Stimulated activated effector memory CD8-positive, alpha-beta T cell treated with anti-CD3 and anti-CD28 coated beads, Interleukin-12 subunit alpha, Interleukin-12 subunit beta, amount 100 ng/mL, for 72 hours (primary cell): ENCODE measurements at regions not wholly inside any gene's neighbourhood (a gene's known extent, or its start where the extent isn't known, plus 50 kb on each side); places are given as distances from the start of the nearest gene placed in this dataset.

Experiments used
- ATAC-seq: fragments of 150-1000 bp; cut with Tn5 transposase; 2 replicates; pipeline ENCODE4 v1.10.0; 2021
- DNase-seq, 2 donors: peaks; one replicate each; pipeline ENCODE4 v3.0.0; 2021 to 2022; ENCODE audit warnings: low spot score in 2 of 2
- H3K27ac Mint-ChIP-seq: one replicate; pipeline ENCODE4 v1.8.0; 2022; ENCODE audit warnings: mild to moderate bottlenecking, mixed read lengths
- H3K36me3 Mint-ChIP-seq: one replicate; pipeline ENCODE4 v1.8.0; 2022; ENCODE audit warnings: mild to moderate bottlenecking, mixed read lengths
- H3K4me1 Mint-ChIP-seq: one replicate; pipeline ENCODE4 v1.8.0; 2022; ENCODE audit warnings: mixed read lengths
- H3K4me3 Mint-ChIP-seq: one replicate; pipeline ENCODE4 v1.8.0; 2022; ENCODE audit warnings: mild to moderate bottlenecking, mixed read lengths
- H3K9me3 Mint-ChIP-seq: one replicate; pipeline ENCODE4 v1.8.0; 2022; ENCODE audit warnings: mixed read lengths

- Mint-ChIP-seq H3K4me3 (no peak overlapping the region), H3K36me3 (no peaks in the 10 kb centered on the region), H3K9me3 (peaks cover 25% of the 10 kb centered on the region), H3K4me1 (no peaks in the 10 kb centered on the region), H3K27ac (no peak overlapping the region)
- DNase-seq = no peak
- no peak for ATAC-seq
These were observed 822.4 kb upstream of the RBFOX1 start for GRCh38 chr16:6510261-6510660.

- Mint-ChIP-seq H3K9me3 (peaks cover 10% of the 10 kb centered on the region), H3K27ac (no peak overlapping the region), H3K4me3 (no peak overlapping the region), H3K4me1 (no peaks in the 10 kb centered on the region), H3K36me3 (no peaks in the 10 kb centered on the region)
- no peak for ATAC-seq
- DNase-seq = no peak
These were observed 833.2 kb upstream of the RBFOX1 start for GRCh38 chr16:6499413-6499812.

- Mint-ChIP-seq H3K27ac (no peak overlapping the region), H3K9me3 (peaks cover 5% of the 10 kb centered on the region), H3K4me3 (no peak overlapping the region), H3K4me1 (no peaks in the 10 kb centered on the region), H3K36me3 (no peaks in the 10 kb centered on the region)
- DNase-seq = no peak
- no peak for ATAC-seq
These were observed 833.8 kb upstream of the RBFOX1 start for GRCh38 chr16:6498858-6499257.

- H3K9me3 Mint-ChIP-seq = peaks cover 4% of the 10 kb centered on the region
- no peaks in the 10 kb centered on the region for H3K36me3 Mint-ChIP-seq
- no peak overlapping the region for H3K4me3 Mint-ChIP-seq
- no peaks in the 10 kb centered on the region for H3K4me1 Mint-ChIP-seq
- DNase-seq (no peak), ATAC-seq (no peak)
- H3K27ac Mint-ChIP-seq = no peak overlapping the region
These were observed 835.6 kb upstream of the RBFOX1 start for GRCh38 chr16:6496996-6497395.

- H3K4me3 Mint-ChIP-seq = no peak overlapping the region
- ATAC-seq (no peak), DNase-seq (no peak)
- H3K4me1 Mint-ChIP-seq = no peaks in the 10 kb centered on the region
- H3K9me3 Mint-ChIP-seq = peaks cover 3% of the 10 kb centered on the region
- no peaks in the 10 kb centered on the region for H3K36me3 Mint-ChIP-seq
- H3K27ac Mint-ChIP-seq = no peak overlapping the region
These were observed 837.0 kb upstream of the RBFOX1 start for GRCh38 chr16:6495486-6496210.

- Mint-ChIP-seq H3K36me3 (no peaks in the 10 kb centered on the region), H3K4me3 (no peak overlapping the region), H3K4me1 (no peaks in the 10 kb centered on the region), H3K27ac (no peak overlapping the region), H3K9me3 (peaks cover 3% of the 10 kb centered on the region)
- ATAC-seq (no peak), DNase-seq (no peak)
These were observed 837.9 kb upstream of the RBFOX1 start for GRCh38 chr16:6494716-6495115.

GRCh38 chr16:6493555-6493954, 839.1 kb upstream of the RBFOX1 start:
- H3K9me3 Mint-ChIP-seq = peaks cover 3% of the 10 kb centered on the region
- no peak overlapping the region for H3K27ac Mint-ChIP-seq
- no peak for ATAC-seq
- H3K4me1 Mint-ChIP-seq = no peaks in the 10 kb centered on the region
- H3K4me3 Mint-ChIP-seq = no peak overlapping the region
- H3K36me3 Mint-ChIP-seq = no peaks in the 10 kb centered on the region
- DNase-seq = no peak

GRCh38 chr16:6492742-6493141, 839.9 kb upstream of the RBFOX1 start:
- Mint-ChIP-seq H3K27ac (no peak overlapping the region), H3K36me3 (no peaks in the 10 kb centered on the region), H3K4me3 (no peak overlapping the region), H3K9me3 (peaks cover 8% of the 10 kb centered on the region), H3K4me1 (no peaks in the 10 kb centered on the region)
- no peak for ATAC-seq
- DNase-seq = no peak

GRCh38 chr16:6484935-6485334, 847.7 kb upstream of the RBFOX1 start:
- DNase-seq = no peak
- Mint-ChIP-seq H3K4me3 (no peak overlapping the region), H3K4me1 (no peaks in the 10 kb centered on the region), H3K9me3 (peaks cover 8% of the 10 kb centered on the region), H3K27ac (no peak overlapping the region), H3K36me3 (no peaks in the 10 kb centered on the region)
- no peak for ATAC-seq

- Mint-ChIP-seq H3K36me3 (no peaks in the 10 kb centered on the region), H3K4me3 (no peak overlapping the region), H3K4me1 (no peaks in the 10 kb centered on the region), H3K9me3 (peaks cover 9% of the 10 kb centered on the region), H3K27ac (no peak overlapping the region)
- DNase-seq = no peak
- no peak for ATAC-seq
These were observed 848.6 kb upstream of the RBFOX1 start for GRCh38 chr16:6484081-6484480.

- ATAC-seq = no peak
- Mint-ChIP-seq H3K9me3 (peaks cover 13% of the 10 kb centered on the region), H3K4me3 (no peak overlapping the region), H3K4me1 (no peaks in the 10 kb centered on the region), H3K36me3 (no peaks in the 10 kb centered on the region), H3K27ac (no peak overlapping the region)
- DNase-seq = no peak
These were observed 849.1 kb upstream of the RBFOX1 start for GRCh38 chr16:6483469-6484033.

- H3K36me3 Mint-ChIP-seq = no peaks in the 10 kb centered on the region
- peaks cover 12% of the 10 kb centered on the region for H3K9me3 Mint-ChIP-seq
- ATAC-seq = no peak
- H3K4me1 Mint-ChIP-seq = no peaks in the 10 kb centered on the region
- H3K27ac Mint-ChIP-seq = no peak overlapping the region
- no peak for DNase-seq
- no peak overlapping the region for H3K4me3 Mint-ChIP-seq
These were observed 849.8 kb upstream of the RBFOX1 start for GRCh38 chr16:6482696-6483468.

- Mint-ChIP-seq H3K4me1 (no peaks in the 10 kb centered on the region), H3K9me3 (peaks cover 12% of the 10 kb centered on the region), H3K4me3 (no peak overlapping the region), H3K36me3 (no peaks in the 10 kb centered on the region), H3K27ac (no peak overlapping the region)
- ATAC-seq (no peak), DNase-seq (no peak)
These were observed 850.8 kb upstream of the RBFOX1 start for GRCh38 chr16:6481894-6482293.

GRCh38 chr16:6453742-6454141, 878.9 kb upstream of the RBFOX1 start:
- DNase-seq (no peak), ATAC-seq (no peak)
- Mint-ChIP-seq H3K27ac (no peak overlapping the region), H3K9me3 (peaks cover 19% of the 10 kb centered on the region), H3K36me3 (no peaks in the 10 kb centered on the region), H3K4me3 (no peak overlapping the region), H3K4me1 (no peaks in the 10 kb centered on the region)

- H3K36me3 Mint-ChIP-seq = no peaks in the 10 kb centered on the region
- no peak for DNase-seq
- peaks cover 12% of the 10 kb centered on the region for H3K9me3 Mint-ChIP-seq
- no peak overlapping the region for H3K27ac Mint-ChIP-seq
- H3K4me1 Mint-ChIP-seq = no peaks in the 10 kb centered on the region
- no peak overlapping the region for H3K4me3 Mint-ChIP-seq
- ATAC-seq = no peak
These were observed 885.4 kb upstream of the RBFOX1 start for GRCh38 chr16:6447021-6447790.
